Upper lobe of left lung (tissue), 4 donors: ENCODE measurements at regions not wholly inside any gene's neighbourhood (a gene's known extent, or its start where the extent isn't known, plus 50 kb on each side); places are given as distances from the start of the nearest gene placed in this dataset.

ENCODE experiments used
- CTCF ChIP-seq, 6 experiments: fragments of 450-650 bp in 4 of 6; fragments of 200-600 bp in 2 of 6; sonication (generic) in 2 of 6; IDR thresholded peaks; one replicate each; pipeline ENCODE4 v1.5.1; 2016 to 2019; ENCODE audit warnings: antibody characterized with exemption in 6 of 6
- POLR2AphosphoS5 ChIP-seq, 2 donors: sonication (generic); formaldehyde crosslinking; IDR thresholded peaks; one replicate each; pipeline ENCODE4 v1.5.1; 2017; ENCODE audit warnings: antibody characterized with exemption in 2 of 2

- no peak for TF ChIP-seq POLR2AphosphoS5 (IDR thresholded peaks at IDR 0.05)
- TF ChIP-seq CTCF (IDR thresholded peaks at IDR 0.05): no peak
Measured at GRCh38 chr12:92360543-92360942, 214.9 kb upstream of the BTG1 start.
